ENCODE measurements at regions not wholly inside any gene's neighbourhood (a gene's known extent, or its start where the extent isn't known, plus 50 kb on each side); places are given as distances from the start of the nearest gene placed in this dataset.

DNA sequence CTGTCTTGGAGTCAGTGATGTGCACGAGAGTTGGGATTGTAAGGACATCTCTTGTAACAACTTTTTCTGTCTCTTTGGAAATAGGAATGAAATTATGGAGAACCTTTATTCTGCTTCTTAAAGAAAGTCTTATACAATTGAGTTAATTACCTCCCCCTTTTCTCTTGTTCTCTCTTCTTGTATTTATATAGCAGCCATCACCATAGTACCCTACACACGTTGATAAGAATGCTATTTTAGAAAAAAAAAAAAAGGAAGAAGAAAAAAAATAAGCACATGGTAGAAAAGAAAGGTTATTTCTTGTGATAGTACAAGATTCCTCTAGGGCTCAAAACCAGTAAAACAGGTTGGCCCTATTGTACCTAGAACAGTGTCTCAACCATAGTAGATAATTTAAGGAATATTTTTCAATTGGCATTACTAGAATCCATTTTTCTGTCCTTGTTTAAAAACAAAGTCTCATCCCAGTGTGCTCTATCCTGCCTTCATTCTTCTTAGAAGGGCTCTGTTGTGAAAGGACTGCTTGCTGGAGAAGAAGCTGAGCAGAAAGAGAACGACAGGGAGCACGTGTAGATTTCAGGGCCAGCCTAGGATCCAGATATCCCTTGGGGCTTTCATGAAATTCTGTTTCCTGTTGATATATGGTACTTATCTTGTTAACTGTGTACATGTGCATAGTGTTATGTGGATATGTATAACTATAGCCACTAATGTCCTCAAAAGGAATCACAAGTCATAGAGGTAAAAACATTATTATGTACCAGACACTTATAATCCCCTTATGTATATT is 392.3 kb upstream of the MEF2C start:
- DNase-seq (ENCODE audit: low read depth in 2 of 2) = no peak

DNA sequence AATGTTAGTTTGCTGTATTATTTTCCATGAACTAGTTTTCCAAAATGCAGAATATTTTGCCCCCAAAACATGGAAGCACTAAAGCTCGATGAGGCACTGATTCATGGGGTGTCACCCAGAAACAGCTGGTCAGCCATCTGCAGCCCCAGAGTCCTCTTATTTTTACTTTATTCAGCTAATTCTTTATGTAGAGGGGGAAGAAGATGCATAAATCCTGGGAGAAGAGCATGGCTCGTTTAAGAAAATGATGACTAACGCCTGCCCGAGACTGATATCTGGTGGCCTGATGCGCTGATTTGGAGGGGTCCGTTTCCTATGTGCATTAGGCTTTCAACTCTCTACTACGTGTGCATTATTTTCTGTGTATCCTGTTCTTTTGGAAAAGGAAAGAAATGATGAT is 390.3 kb upstream of the MEF2C start:
- DNase-seq (ENCODE audit: low read depth in 2 of 2) = no peak

- DNase-seq (ENCODE audit: low read depth in 2 of 2) = no peak
Measured at GRCh38 chr5:89270901-89271300, 387.9 kb upstream of the MEF2C start.

GRCh38 chr5:89269721-89270120 is 386.7 kb upstream of the MEF2C start:
- DNase-seq (ENCODE audit: low read depth in 2 of 2) = no peak

- DNase-seq (ENCODE audit: low read depth in 2 of 2) = no peak
Measured at GRCh38 chr5:89268460-89268859, 385.5 kb upstream of the MEF2C start.

- DNase-seq (ENCODE audit: low read depth in 2 of 2) = no peak
Measured at GRCh38 chr5:89267788-89268187, 384.8 kb upstream of the MEF2C start.

GRCh38 chr5:89265511-89266179 is 382.7 kb upstream of the MEF2C start:
- no peak for DNase-seq (ENCODE audit: low read depth in 2 of 2)

DNA sequence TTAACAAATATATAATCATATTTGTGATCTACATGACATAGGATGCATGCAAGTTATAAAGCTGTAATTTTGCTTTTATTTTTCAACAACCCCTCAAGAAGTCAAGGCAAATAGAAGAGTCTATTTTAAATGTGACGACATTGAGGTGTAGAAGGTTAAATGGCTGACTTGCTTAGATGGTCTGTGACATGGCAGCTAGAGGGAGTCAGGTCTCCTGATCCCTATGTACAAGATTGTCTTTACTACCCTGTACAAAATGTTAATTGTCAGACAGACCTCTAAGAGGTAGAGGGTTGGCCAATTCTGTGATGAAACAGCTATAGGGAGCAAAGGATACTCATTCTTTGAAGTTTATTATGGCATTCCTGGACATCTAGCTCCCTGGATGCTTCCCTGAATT is 380.9 kb upstream of the MEF2C start:
- DNase-seq (ENCODE audit: low read depth in 2 of 2) = no peak

GRCh38 chr5:89262030-89262429 is 379.0 kb upstream of the MEF2C start:
- no peak for DNase-seq (ENCODE audit: low read depth in 2 of 2)

DNA sequence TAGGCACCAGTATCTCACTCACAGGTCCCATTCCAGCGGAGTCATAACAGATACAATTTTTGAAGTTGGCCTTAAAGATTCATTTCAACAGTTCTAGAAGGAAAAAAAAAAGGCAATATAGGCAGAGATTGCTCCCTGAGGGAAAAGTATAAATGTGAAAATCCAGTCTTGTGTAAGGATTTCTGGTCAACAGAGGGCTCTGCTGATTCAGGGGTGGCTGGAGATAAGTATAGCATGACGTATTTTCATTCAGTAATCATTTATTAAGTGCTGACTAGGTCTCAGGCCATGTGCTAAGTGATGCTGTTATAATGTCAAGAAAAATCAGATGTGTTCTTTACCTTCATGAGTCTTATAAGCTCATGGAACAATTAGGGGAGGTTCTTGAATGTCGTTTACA is 377.3 kb upstream of the MEF2C start:
- DNase-seq (ENCODE audit: low read depth in 2 of 2) = no peak

DNA sequence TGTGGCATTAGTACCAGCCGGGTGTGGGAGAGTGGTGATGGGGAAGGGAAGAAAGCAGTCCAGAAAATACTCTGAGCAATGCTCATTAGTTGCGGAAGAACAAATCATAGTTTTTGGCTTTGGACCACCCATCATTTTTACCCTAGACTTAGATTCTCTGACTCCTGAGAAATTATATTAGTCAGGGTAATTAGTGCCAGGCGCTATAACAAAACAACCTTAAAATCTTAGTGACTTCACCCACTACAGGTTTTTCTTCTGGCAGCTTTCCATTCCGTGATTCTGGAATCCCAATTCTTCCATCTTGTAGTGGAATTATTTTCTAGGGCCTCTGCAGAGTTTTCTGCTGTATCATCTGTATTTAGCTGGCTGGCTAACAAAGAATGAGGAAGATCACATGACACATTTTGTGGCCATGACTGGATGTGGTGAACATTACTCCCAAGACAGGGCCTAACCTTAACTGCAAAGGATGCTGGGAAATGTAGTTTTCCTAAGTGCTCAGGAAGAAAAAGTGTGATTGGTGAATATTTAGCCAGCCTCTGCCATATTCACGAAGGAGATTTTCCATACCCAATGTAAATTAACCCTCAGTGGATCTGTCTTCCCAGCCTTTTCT is 373.0 kb upstream of the MEF2C start:
- no peak for DNase-seq (ENCODE audit: low read depth in 2 of 2)

- no peak for DNase-seq (ENCODE audit: low read depth in 2 of 2)
Measured at GRCh38 chr5:89253666-89254352, 370.8 kb upstream of the MEF2C start.

- DNase-seq (ENCODE audit: low read depth in 2 of 2) = no peak
Measured at GRCh38 chr5:89246864-89247263, 363.9 kb upstream of the MEF2C start.

GRCh38 chr5:89246252-89246651 is 363.3 kb upstream of the MEF2C start:
- DNase-seq (ENCODE audit: low read depth in 2 of 2) = no peak

- no peak for DNase-seq (ENCODE audit: low read depth in 2 of 2)
Measured at GRCh38 chr5:89243611-89244010, 360.6 kb upstream of the MEF2C start.

- no peak for DNase-seq (ENCODE audit: low read depth in 2 of 2)
Measured at GRCh38 chr5:89241186-89241585, 358.2 kb upstream of the MEF2C start.

- no peak for DNase-seq (ENCODE audit: low read depth in 2 of 2)
Measured at GRCh38 chr5:89236900-89237299, 353.9 kb upstream of the MEF2C start.

DNA sequence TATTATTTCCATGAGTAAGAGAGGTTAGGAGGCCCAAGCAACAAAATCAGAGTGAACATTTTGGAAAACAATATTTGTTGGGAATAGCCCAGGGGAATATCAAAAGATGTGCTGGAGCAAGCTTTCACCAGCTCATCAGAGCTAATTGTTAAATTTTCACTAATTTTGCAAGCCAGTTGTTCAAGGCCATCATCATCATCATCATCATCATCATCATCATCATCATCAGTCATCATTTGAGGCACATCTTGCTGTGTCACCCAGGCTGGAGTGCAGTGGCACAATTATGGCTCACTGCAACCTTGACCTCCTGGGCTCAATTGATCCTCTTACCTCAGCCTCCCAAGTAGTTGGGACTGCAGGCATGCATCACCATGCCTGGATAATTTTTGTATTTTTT is 350.5 kb upstream of the MEF2C start:
- DNase-seq (ENCODE audit: low read depth in 2 of 2) = no peak

GRCh38 chr5:89232139-89232603 is 349.2 kb upstream of the MEF2C start:
- no peak for DNase-seq (ENCODE audit: low read depth in 2 of 2)

DNA sequence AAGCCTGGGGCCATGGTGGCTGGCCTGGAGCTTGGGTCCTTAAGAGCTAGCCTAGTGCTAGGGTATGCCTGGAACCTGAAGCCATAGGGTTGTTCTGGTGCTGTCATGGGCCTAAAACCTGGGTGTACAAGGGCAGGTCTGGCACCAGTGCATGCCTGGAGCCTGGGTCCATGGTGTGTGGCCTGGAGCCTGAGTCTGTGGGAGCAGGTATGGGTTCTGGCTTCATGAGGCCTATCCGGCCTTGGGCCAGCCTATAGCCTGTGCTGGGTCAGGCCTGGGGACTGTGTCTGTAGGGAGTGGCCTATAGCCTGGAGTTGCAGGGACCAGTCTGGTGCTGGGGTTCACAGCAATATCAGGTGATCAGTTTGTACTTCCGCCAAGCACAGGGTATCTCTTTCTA is 347.2 kb upstream of the MEF2C start:
- no peak for DNase-seq (ENCODE audit: low read depth in 2 of 2)

DNA sequence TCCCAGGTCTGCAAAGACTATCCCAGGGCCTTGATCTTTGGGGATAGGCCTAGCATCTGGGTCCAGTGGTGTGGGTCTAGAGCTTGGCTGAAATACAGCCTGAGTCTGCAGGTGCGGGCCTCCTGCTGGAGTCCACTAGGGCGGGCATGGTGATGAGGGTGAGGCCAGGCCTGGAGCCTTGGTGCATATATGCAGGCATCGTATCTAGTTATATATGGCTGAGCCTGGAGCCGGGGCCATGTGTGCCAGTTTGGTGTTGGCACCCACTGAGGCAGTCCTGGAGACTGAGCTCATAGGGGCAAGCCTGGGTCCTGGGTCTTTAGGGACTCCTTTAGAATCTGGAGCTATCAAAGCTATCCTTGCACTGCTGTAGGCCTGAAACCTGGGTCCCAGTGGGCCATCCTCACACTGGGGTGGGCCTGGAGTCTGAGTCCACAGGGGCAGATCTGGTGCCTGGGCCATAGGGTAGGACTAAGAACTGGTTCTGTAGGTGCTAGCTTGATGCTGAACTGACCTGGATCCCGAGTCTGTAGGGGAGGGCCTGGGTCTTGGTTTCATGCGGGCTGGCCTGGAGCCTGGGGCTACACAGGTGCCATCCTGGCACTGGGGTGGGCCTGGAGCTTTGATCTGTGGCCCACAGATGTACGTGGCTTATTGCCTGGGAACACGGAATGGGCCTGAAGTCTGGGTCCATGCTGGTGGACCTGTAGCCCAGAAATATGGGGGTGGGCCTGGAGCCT is 346.5 kb upstream of the MEF2C start:
- no peak for DNase-seq (ENCODE audit: low read depth in 2 of 2)

- no peak for DNase-seq (ENCODE audit: low read depth in 2 of 2)
Measured at GRCh38 chr5:89228355-89228754, 345.4 kb upstream of the MEF2C start.
